ENCODE measurements at regions not wholly inside any gene's neighbourhood (a gene's known extent, or its start where the extent isn't known, plus 50 kb on each side); places are given as distances from the start of the nearest gene placed in this dataset.

DNA sequence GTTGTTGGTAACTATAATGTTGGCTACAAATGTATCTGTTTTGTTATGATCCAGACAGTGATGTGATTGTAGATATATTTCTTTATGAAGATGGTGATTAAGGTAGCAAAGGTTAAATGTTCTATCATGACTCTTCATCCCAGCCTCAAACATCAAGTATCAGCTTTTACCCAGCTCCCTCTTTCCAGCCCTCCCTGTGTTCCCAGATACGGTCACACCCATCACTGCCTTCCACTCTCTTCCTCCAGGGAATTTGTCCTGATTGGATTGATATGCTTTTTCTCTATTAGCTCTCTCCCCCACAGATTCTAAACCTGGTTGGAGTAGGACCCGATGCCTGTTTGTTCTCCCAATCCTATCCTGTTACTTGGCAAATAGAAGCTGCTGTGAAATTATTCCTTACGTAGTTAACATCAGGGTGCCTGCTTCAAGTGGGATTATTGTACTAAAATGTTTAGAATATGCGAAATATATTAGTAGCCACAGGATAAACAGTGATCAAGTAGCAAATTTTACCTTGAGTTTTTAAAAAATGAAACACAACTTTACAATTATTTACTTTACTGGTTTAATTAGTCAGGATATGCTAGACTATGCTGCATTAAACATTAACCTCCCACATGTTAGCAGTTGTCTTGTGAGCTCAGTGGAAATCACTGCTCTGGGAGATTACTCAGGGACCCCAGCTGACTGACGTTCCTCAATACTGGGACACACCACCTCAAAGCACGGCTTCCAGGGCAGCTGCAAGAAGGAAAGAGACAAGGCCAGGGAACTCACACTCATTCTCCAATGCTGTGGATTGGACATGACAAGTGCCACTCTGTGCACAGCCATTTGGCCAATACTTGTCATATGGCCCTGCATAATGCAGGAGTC is 165.3 kb downstream of the ALX1 start:
- ChIA-PET POLR2A (no interaction called here), CTCF (ENCODE audit: low intra/inter-chr PET ratio) (no interaction called here)
- Histone ChIP-seq H3K27ac (ENCODE audit: extremely low read depth, low read depth, low read length) (no peak overlapping the region), H3K9me3 (replicated peaks; ENCODE audit: control insufficient read depth, insufficient read depth, low read depth, low read length) (no peaks in the 10 kb centered on the region), H3K9ac (ENCODE audit: insufficient read depth in 1 of 2, low read depth in 2 of 2, low read length in 2 of 2) (no peak overlapping the region), H3K27me3 (ENCODE audit: control insufficient read depth in 2 of 2, insufficient read depth in 2 of 2, low read length in 2 of 2) (no peaks in the 10 kb centered on the region), H3K4me2 (ENCODE audit: insufficient read depth, low read length) (no peak overlapping the region), H2AFZ (ENCODE audit: low read depth, low read length) (no peak overlapping the region), H3K4me3 (no peak overlapping the region), H3K9me1 (ENCODE audit: control insufficient read depth, insufficient read depth, low read length) (no peaks in the 10 kb centered on the region), H3K36me3 (ENCODE audit: control insufficient read depth, insufficient read depth, low read length) (no peaks in the 10 kb centered on the region), H3K4me1 (replicated peaks in 1 of 2; ENCODE audit: control insufficient read depth in 2 of 2, insufficient read depth in 2 of 2, low read length in 2 of 2) (no peaks in the 10 kb centered on the region), H4K20me1 (replicated peaks; ENCODE audit: control insufficient read depth, insufficient read depth, low read length) (no peaks in the 10 kb centered on the region), H3K79me2 (ENCODE audit: control insufficient read depth, insufficient read depth, low read length) (no peaks in the 10 kb centered on the region)
- no TSS peak for BruUV-seq (replicated peaks)
- no peak for FAIRE-seq
- in situ Hi-C loops (cut with MboI) = no loop called here
- ATAC-seq = no peak
- WGBS (ENCODE audit: insufficient coverage, low coverage, missing lambda C conversion rate) = 4% methylated on average over 6 of the region's 6 CpGs
- TF ChIP-seq TOE1 (IDR thresholded peaks at IDR 0.05; ENCODE audit: borderline replicate concordance) (no peak), TOE1 (CRISPR knock-in tag; IDR thresholded peaks at IDR 0.05; ENCODE audit: borderline replicate concordance, low read depth) (no peak), RAD51 (IDR thresholded peaks at IDR 0.05; ENCODE audit: borderline replicate concordance, low read depth) (no peak), MCM3 (IDR thresholded peaks at IDR 0.05) (no peak), HDGF (IDR thresholded peaks at IDR 0.05) (no peak), IRF1 (CRISPR knock-in tag; IDR thresholded peaks at IDR 0.05; ENCODE audit: borderline replicate concordance) (no peak), CBFB (CRISPR knock-in tag; IDR thresholded peaks at IDR 0.05) (no peak), FOXK2 (conservative IDR thresholded peaks at IDR 0.05 in 1 of 2, IDR thresholded peaks at IDR 0.05 in 1 of 2; ENCODE audit: low read depth in 2 of 2) (no peak), ZNF277 (CRISPR knock-in tag; IDR thresholded peaks at IDR 0.05; ENCODE audit: borderline replicate concordance) (no peak), KLF16 (IDR thresholded peaks at IDR 0.05) (no peak), TCF3 (CRISPR knock-in tag; IDR thresholded peaks at IDR 0.05) (no peak), BRD9 (IDR thresholded peaks at IDR 0.05; ENCODE audit: low read depth, partially characterized antibody) (no peak), COPS2 (conservative IDR thresholded peaks at IDR 0.05) (no peak), ZNF551 (CRISPR knock-in tag; IDR thresholded peaks at IDR 0.05) (no peak), PRMT5 (CRISPR knock-in tag; IDR thresholded peaks at IDR 0.05) (no peak)
- TF ChIP-seq, protein P1, sequence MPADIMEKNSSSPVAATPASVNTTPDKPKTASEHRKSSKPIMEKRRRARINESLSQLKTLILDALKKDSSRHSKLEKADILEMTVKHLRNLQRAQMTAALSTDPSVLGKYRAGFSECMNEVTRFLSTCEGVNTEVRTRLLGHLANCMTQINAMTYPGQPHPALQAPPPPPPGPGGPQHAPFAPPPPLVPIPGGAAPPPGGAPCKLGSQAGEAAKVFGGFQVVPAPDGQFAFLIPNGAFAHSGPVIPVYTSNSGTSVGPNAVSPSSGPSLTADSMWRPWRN (IDR thresholded peaks at IDR 0.05; ENCODE audit: low read depth) = no peak
- TF ChIP-seq, protein P2, sequence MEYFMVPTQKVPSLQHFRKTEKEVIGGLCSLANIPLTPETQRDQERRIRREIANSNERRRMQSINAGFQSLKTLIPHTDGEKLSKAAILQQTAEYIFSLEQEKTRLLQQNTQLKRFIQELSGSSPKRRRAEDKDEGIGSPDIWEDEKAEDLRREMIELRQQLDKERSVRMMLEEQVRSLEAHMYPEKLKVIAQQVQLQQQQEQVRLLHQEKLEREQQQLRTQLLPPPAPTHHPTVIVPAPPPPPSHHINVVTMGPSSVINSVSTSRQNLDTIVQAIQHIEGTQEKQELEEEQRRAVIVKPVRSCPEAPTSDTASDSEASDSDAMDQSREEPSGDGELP (CRISPR knock-in tag; IDR thresholded peaks at IDR 0.05; ENCODE audit: borderline replicate concordance) = no peak
- DNase-seq (ENCODE audit: extremely low read depth in 1 of 4, low spot score in 3 of 4) = no peak
- intact Hi-C loops (cut with micrococcal nuclease) = no loop called here

Data from K562 (cell line).